ENCODE measurements at regions not wholly inside any gene's neighbourhood (a gene's known extent, or its start where the extent isn't known, plus 50 kb on each side); places are given as distances from the start of the nearest gene placed in this dataset.
A peak's percentile ranks its signal among the peaks of the same experiment; 100 is the strongest.

DNA sequence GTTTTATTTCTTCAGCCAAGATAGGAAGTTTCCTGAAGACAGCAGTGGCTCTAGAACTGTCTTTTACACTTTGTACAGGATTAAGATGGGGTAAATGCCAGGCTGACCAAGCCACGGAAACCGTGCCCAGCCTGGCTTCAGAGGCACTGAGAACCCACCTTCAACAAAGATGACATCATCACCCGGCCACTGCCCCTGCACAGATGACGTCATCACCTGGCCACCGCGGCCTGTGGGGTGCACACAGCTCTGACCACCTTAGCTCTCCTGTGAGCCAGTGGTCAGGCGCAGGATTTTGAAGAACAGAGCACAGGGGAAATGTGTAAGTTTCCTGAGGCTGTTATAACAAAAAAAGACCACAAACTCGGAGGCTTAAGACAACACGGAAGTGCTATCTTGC is 486.4 kb upstream of the MKI67 start:
- Histone ChIP-seq H3K27ac (ENCODE audit: low read depth in 1 of 2, low read length in 2 of 2) (no peak overlapping the region), H3K9me3 (ENCODE audit: control insufficient read depth in 4 of 4, low read length in 3 of 4) (no peaks in the 10 kb centered on the region), H3K36me3 (ENCODE audit: control insufficient read depth in 4 of 4, insufficient read depth in 3 of 4, low read depth in 1 of 4, low read length in 3 of 4) (no peaks in the 10 kb centered on the region), H3K4me1 (ENCODE audit: control insufficient read depth in 4 of 4, insufficient read depth in 4 of 4, low read length in 3 of 4) (no peaks in the 10 kb centered on the region), H3K27me3 (ENCODE audit: control insufficient read depth in 4 of 4, insufficient read depth in 4 of 4, low read length in 3 of 4) (no peaks in the 10 kb centered on the region), H3K4me3 (ENCODE audit: low read depth in 1 of 3, low read length in 3 of 3) (no peak overlapping the region), H3K9ac (ENCODE audit: low read depth in 1 of 2, low read length in 2 of 2) (no peak overlapping the region)
- peak; percentile 2 for DNase-seq (ENCODE audit: low spot score)
- WGBS, result 87% methylated on average over 9 of the region's 9 CpGs
- TF ChIP-seq NR2F2 (IDR thresholded peaks at IDR 0.05) (no peak), GABPA (IDR thresholded peaks at IDR 0.05 in 1 of 2, conservative IDR thresholded peaks at IDR 0.05 in 1 of 2) (no peak), JUND (IDR thresholded peaks at IDR 0.05) (no peak), RXRA (IDR thresholded peaks at IDR 0.05) (no peak), RAD21 (IDR thresholded peaks at IDR 0.05) (no peak), EGR1 (IDR thresholded peaks at IDR 0.05; ENCODE audit: low read depth in 2 of 2) (no peak), SP1 (IDR thresholded peaks at IDR 0.05) (no peak), TAF1 (conservative IDR thresholded peaks at IDR 0.05) (no peak), FOXA1 (IDR thresholded peaks at IDR 0.05) (no peak), FOXA2 (IDR thresholded peaks at IDR 0.05) (no peak), YY1 (IDR thresholded peaks at IDR 0.05) (no peak), HNF4G (IDR thresholded peaks at IDR 0.05) (no peak), HNF4A (conservative IDR thresholded peaks at IDR 0.05) (no peak)
- TF ChIP-seq, protein P1, sequence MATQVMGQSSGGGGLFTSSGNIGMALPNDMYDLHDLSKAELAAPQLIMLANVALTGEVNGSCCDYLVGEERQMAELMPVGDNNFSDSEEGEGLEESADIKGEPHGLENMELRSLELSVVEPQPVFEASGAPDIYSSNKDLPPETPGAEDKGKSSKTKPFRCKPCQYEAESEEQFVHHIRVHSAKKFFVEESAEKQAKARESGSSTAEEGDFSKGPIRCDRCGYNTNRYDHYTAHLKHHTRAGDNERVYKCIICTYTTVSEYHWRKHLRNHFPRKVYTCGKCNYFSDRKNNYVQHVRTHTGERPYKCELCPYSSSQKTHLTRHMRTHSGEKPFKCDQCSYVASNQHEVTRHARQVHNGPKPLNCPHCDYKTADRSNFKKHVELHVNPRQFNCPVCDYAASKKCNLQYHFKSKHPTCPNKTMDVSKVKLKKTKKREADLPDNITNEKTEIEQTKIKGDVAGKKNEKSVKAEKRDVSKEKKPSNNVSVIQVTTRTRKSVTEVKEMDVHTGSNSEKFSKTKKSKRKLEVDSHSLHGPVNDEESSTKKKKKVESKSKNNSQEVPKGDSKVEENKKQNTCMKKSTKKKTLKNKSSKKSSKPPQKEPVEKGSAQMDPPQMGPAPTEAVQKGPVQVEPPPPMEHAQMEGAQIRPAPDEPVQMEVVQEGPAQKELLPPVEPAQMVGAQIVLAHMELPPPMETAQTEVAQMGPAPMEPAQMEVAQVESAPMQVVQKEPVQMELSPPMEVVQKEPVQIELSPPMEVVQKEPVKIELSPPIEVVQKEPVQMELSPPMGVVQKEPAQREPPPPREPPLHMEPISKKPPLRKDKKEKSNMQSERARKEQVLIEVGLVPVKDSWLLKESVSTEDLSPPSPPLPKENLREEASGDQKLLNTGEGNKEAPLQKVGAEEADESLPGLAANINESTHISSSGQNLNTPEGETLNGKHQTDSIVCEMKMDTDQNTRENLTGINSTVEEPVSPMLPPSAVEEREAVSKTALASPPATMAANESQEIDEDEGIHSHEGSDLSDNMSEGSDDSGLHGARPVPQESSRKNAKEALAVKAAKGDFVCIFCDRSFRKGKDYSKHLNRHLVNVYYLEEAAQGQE (IDR thresholded peaks at IDR 0.05), result no peak
- TF ChIP-seq, protein P2, sequence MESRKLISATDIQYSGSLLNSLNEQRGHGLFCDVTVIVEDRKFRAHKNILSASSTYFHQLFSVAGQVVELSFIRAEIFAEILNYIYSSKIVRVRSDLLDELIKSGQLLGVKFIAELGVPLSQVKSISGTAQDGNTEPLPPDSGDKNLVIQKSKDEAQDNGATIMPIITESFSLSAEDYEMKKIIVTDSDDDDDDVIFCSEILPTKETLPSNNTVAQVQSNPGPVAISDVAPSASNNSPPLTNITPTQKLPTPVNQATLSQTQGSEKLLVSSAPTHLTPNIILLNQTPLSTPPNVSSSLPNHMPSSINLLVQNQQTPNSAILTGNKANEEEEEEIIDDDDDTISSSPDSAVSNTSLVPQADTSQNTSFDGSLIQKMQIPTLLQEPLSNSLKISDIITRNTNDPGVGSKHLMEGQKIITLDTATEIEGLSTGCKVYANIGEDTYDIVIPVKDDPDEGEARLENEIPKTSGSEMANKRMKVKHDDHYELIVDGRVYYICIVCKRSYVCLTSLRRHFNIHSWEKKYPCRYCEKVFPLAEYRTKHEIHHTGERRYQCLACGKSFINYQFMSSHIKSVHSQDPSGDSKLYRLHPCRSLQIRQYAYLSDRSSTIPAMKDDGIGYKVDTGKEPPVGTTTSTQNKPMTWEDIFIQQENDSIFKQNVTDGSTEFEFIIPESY (IDR thresholded peaks at IDR 0.05), result no peak
- TF ChIP-seq, protein P3, sequence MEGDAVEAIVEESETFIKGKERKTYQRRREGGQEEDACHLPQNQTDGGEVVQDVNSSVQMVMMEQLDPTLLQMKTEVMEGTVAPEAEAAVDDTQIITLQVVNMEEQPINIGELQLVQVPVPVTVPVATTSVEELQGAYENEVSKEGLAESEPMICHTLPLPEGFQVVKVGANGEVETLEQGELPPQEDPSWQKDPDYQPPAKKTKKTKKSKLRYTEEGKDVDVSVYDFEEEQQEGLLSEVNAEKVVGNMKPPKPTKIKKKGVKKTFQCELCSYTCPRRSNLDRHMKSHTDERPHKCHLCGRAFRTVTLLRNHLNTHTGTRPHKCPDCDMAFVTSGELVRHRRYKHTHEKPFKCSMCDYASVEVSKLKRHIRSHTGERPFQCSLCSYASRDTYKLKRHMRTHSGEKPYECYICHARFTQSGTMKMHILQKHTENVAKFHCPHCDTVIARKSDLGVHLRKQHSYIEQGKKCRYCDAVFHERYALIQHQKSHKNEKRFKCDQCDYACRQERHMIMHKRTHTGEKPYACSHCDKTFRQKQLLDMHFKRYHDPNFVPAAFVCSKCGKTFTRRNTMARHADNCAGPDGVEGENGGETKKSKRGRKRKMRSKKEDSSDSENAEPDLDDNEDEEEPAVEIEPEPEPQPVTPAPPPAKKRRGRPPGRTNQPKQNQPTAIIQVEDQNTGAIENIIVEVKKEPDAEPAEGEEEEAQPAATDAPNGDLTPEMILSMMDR (IDR thresholded peaks at IDR 0.05; ENCODE audit: low read depth, low read length, missing input control), result no peak
- TF ChIP-seq, protein P4, sequence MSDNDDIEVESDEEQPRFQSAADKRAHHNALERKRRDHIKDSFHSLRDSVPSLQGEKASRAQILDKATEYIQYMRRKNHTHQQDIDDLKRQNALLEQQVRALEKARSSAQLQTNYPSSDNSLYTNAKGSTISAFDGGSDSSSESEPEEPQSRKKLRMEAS (IDR thresholded peaks at IDR 0.05), result no peak
- TF ChIP-seq, protein P5, sequence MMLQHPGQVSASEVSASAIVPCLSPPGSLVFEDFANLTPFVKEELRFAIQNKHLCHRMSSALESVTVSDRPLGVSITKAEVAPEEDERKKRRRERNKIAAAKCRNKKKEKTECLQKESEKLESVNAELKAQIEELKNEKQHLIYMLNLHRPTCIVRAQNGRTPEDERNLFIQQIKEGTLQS (IDR thresholded peaks at IDR 0.05), result no peak

All from liver (tissue), 8 donors.